ENCODE measurements at regions not wholly inside any gene's neighbourhood (a gene's known extent, or its start where the extent isn't known, plus 50 kb on each side); places are given as distances from the start of the nearest gene placed in this dataset.

- no peak for TF ChIP-seq ELK1 (IDR thresholded peaks at IDR 0.05; ENCODE audit: borderline replicate concordance, low read depth, low read length)
- TF ChIP-seq RCOR1 (IDR thresholded peaks at IDR 0.05; ENCODE audit: insufficient replicate concordance, low read length), result no peak
Measured at GRCh38 chr12:59158681-59159080, 238.4 kb upstream of the LRIG3 start.

Data from IMR-90 (cell line).